ENCODE measurements at regions not wholly inside any gene's neighbourhood (a gene's known extent, or its start where the extent isn't known, plus 50 kb on each side); places are given as distances from the start of the nearest gene placed in this dataset.

- Histone ChIP-seq H3K4me2 (no peak overlapping the region), H3K4me3 (no peak overlapping the region), H3K9me3 (no peaks in the 10 kb centered on the region), H3K27ac (no peak overlapping the region), H3K4me1 (no peaks in the 10 kb centered on the region)
- ChIA-PET POLR2A (no interaction called here), CTCF (no interaction called here)
- ATAC-seq (no peak), FAIRE-seq (no peak), DNase-seq (ENCODE audit: low read depth in 1 of 2, low spot score in 1 of 2) (no peak)
- WGBS (ENCODE audit: missing lambda C conversion rate), result 62% methylated on average over 5 of the region's 5 CpGs
- no peak for TF ChIP-seq MAFK (IDR thresholded peaks at IDR 0.05; ENCODE audit: partially characterized antibody)
- no peak for TF ChIP-seq PBX3 (IDR thresholded peaks at IDR 0.05)
- no peak for TF ChIP-seq RCOR1 (IDR thresholded peaks at IDR 0.05; ENCODE audit: low read depth, low read length)
- no peak for TF ChIP-seq CTCF (IDR thresholded peaks at IDR 0.05)
- TF ChIP-seq FOSB (CRISPR knock-in tag; IDR thresholded peaks at IDR 0.05), result no peak
- TF ChIP-seq SMC3 (IDR thresholded peaks at IDR 0.05), result no peak
- TF ChIP-seq CEBPB (IDR thresholded peaks at IDR 0.05), result no peak
- no peak for TF ChIP-seq ZC3H11A (IDR thresholded peaks at IDR 0.05)
- no peak for TF ChIP-seq CBX8 (IDR thresholded peaks at IDR 0.05)
- no peak for TF ChIP-seq MYC (IDR thresholded peaks at IDR 0.05; ENCODE audit: borderline replicate concordance, low read length)
- no peak for TF ChIP-seq JUN (IDR thresholded peaks at IDR 0.05)
- TF ChIP-seq EHF (CRISPR knock-in tag; IDR thresholded peaks at IDR 0.05), result no peak
- no peak for TF ChIP-seq PHF8 (IDR thresholded peaks at IDR 0.05; ENCODE audit: borderline replicate concordance, low read depth)
- TF ChIP-seq HOXB5 (CRISPR knock-in tag; IDR thresholded peaks at IDR 0.05), result no peak
Measured at GRCh38 chr4:110824344-110824743, 201.5 kb upstream of the PITX2 start.

GRCh38 chr4:110826656-110827055 lies 203.8 kb upstream of the PITX2 start:
- H3K4me1 ChIP-seq, result no peaks in the 10 kb centered on the region
- FAIRE-seq (no peak), DNase-seq (ENCODE audit: low read depth in 1 of 2, low spot score in 1 of 2) (no peak), ATAC-seq (no peak)
- CTCF ChIA-PET, result interaction anchor here (0.5 kb wide), 1 partner anchor 731 kb away, joined by 4 read pairs; no protein-coding TSS in a partner anchor
- POLR2A ChIA-PET, result no interaction called here
- no peak overlapping the region for H3K27ac ChIP-seq
- H3K4me3 ChIP-seq, result no peak overlapping the region
- H3K4me2 ChIP-seq, result no peak overlapping the region
- 34% methylated on average over 8 of the region's 8 CpGs for WGBS (ENCODE audit: missing lambda C conversion rate)
- TF ChIP-seq KDM5A (IDR thresholded peaks at IDR 0.05) (no peak), CEBPB (IDR thresholded peaks at IDR 0.05) (no peak), BCL3 (IDR thresholded peaks at IDR 0.05) (no peak)
- H3K9me3 ChIP-seq, result no peaks in the 10 kb centered on the region

- ATAC-seq (no peak), DNase-seq (ENCODE audit: low read depth in 1 of 2, low spot score in 1 of 2) (no peak), FAIRE-seq (no peak)
- no peak overlapping the region for H3K4me2 ChIP-seq
- H3K27ac ChIP-seq, result no peak overlapping the region
- H3K9me3 ChIP-seq, result no peaks in the 10 kb centered on the region
- POLR2A ChIA-PET, result no interaction called here
- CTCF ChIA-PET, result no interaction called here
- no peaks in the 10 kb centered on the region for H3K4me1 ChIP-seq
- no peak overlapping the region for H3K4me3 ChIP-seq
- WGBS (ENCODE audit: missing lambda C conversion rate), result 11% methylated on average over 2 of the region's 2 CpGs
- TF ChIP-seq HDAC2 (IDR thresholded peaks at IDR 0.05) (no peak), E2F6 (IDR thresholded peaks at IDR 0.05; ENCODE audit: borderline replicate concordance, low read depth) (no peak), CBX2 (IDR thresholded peaks at IDR 0.05; ENCODE audit: borderline replicate concordance, low read depth) (no peak)
Measured at GRCh38 chr4:110830461-110830860, 207.6 kb upstream of the PITX2 start.
